ENCODE measurements at regions not wholly inside any gene's neighbourhood (a gene's known extent, or its start where the extent isn't known, plus 50 kb on each side); places are given as distances from the start of the nearest gene placed in this dataset.

GRCh38 chr2:217086718-217087117 is 226.9 kb upstream of the TNP1 start:
- no peaks in the 10 kb centered on the region for H3K79me2 ChIP-seq (ENCODE audit: insufficient read depth, low read length)
- no peak overlapping the region for H3K27ac ChIP-seq (ENCODE audit: low read depth, low read length)
- TF ChIP-seq EZH2phosphoT487 (conservative IDR thresholded peaks at IDR 0.05; ENCODE audit: low read length) (no peak), CTCF (IDR thresholded peaks at IDR 0.05; ENCODE audit: insufficient read depth, low read length, poor library complexity, severe bottlenecking) (no peak)
- H3K9me3 ChIP-seq (ENCODE audit: insufficient read depth, low read length), result no peaks in the 10 kb centered on the region
- H3K36me3 ChIP-seq (ENCODE audit: low read length), result no peaks in the 10 kb centered on the region
- no peaks in the 10 kb centered on the region for H4K20me1 ChIP-seq (ENCODE audit: low read depth, low read length)
- H3K9me2 ChIP-seq (replicated peaks; ENCODE audit: insufficient read depth, low read length), result no peaks in the 10 kb centered on the region; the same call in 1 of the 2 replicates
- no peak overlapping the region for H3K4me3 ChIP-seq (ENCODE audit: insufficient read depth, low read length, poor library complexity, severe bottlenecking)
- H2AFZ ChIP-seq (ENCODE audit: low read depth, low read length, severe bottlenecking), result no peak overlapping the region
- H3K4me2 ChIP-seq (ENCODE audit: low read depth, low read length, poor library complexity, severe bottlenecking), result no peak overlapping the region
- H3K9ac ChIP-seq (ENCODE audit: low read length), result no peak overlapping the region
- no peaks in the 10 kb centered on the region for H3K27me3 ChIP-seq (ENCODE audit: low read length)
- no peaks in the 10 kb centered on the region for H3F3A ChIP-seq (ENCODE audit: insufficient read depth)

DNA sequence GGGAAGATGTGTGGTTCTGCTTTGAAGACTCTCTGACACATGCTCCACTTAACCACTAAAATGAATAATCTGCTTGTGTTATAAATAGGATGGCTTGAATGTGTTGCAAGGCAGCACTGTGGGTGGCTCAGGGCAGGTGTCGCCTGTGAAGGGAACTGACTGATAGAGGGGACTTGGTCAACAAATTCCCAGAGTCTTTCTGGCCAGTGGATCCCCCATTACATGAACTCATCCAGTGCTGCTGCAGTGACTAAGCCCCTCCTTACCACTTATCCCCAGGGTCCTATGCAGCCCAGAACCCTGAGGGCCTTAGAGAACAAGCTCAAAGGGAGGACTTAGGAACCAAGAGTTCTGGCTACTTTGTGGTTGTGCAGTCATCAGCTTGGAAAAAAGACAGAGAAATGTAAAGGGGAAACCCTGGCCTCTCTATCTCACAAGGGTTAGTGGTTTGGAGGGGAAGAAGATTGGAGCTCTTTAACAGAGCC is 226.2 kb upstream of the TNP1 start:
- Histone ChIP-seq H3K4me3 (ENCODE audit: insufficient read depth, low read length, poor library complexity, severe bottlenecking) (no peak overlapping the region), H2AFZ (ENCODE audit: low read depth, low read length, severe bottlenecking) (no peak overlapping the region), H3K9me3 (ENCODE audit: insufficient read depth, low read length) (no peaks in the 10 kb centered on the region), H3K4me2 (ENCODE audit: low read depth, low read length, poor library complexity, severe bottlenecking) (no peak overlapping the region), H3K36me3 (ENCODE audit: low read length) (no peaks in the 10 kb centered on the region), H4K20me1 (ENCODE audit: low read depth, low read length) (no peaks in the 10 kb centered on the region), H3K79me2 (ENCODE audit: insufficient read depth, low read length) (no peaks in the 10 kb centered on the region), H3K9me2 (replicated peaks; ENCODE audit: insufficient read depth, low read length) (no peaks in the 10 kb centered on the region; the same call in 1 of the 2 replicates), H3F3A (ENCODE audit: insufficient read depth) (no peaks in the 10 kb centered on the region), H3K27ac (ENCODE audit: low read depth, low read length) (no peak overlapping the region), H3K27me3 (ENCODE audit: low read length) (no peaks in the 10 kb centered on the region), H3K9ac (ENCODE audit: low read length) (no peak overlapping the region)
- TF ChIP-seq EZH2phosphoT487 (conservative IDR thresholded peaks at IDR 0.05; ENCODE audit: low read length), result no peak
- no peak for TF ChIP-seq CTCF (IDR thresholded peaks at IDR 0.05; ENCODE audit: insufficient read depth, low read length, poor library complexity, severe bottlenecking)

GRCh38 chr2:217085543-217085942 is 225.7 kb upstream of the TNP1 start:
- Histone ChIP-seq H3K79me2 (ENCODE audit: insufficient read depth, low read length) (no peaks in the 10 kb centered on the region), H3F3A (ENCODE audit: insufficient read depth) (no peaks in the 10 kb centered on the region), H3K27ac (ENCODE audit: low read depth, low read length) (no peak overlapping the region), H3K36me3 (ENCODE audit: low read length) (no peaks in the 10 kb centered on the region), H2AFZ (ENCODE audit: low read depth, low read length, severe bottlenecking) (no peak overlapping the region), H4K20me1 (ENCODE audit: low read depth, low read length) (no peaks in the 10 kb centered on the region), H3K9me2 (replicated peaks; ENCODE audit: insufficient read depth, low read length) (no peaks in the 10 kb centered on the region; the same call in 1 of the 2 replicates), H3K9me3 (ENCODE audit: insufficient read depth, low read length) (no peaks in the 10 kb centered on the region), H3K4me2 (ENCODE audit: low read depth, low read length, poor library complexity, severe bottlenecking) (no peak overlapping the region), H3K9ac (ENCODE audit: low read length) (no peak overlapping the region), H3K4me3 (ENCODE audit: insufficient read depth, low read length, poor library complexity, severe bottlenecking) (no peak overlapping the region), H3K27me3 (ENCODE audit: low read length) (no peaks in the 10 kb centered on the region)
- TF ChIP-seq CTCF (IDR thresholded peaks at IDR 0.05; ENCODE audit: insufficient read depth, low read length, poor library complexity, severe bottlenecking) (no peak), EZH2phosphoT487 (conservative IDR thresholded peaks at IDR 0.05; ENCODE audit: low read length) (no peak)

Data from SU-DHL-6 (cell line).